NCI-H2196 (cell line): ENCODE measurements at regions not wholly inside any gene's neighbourhood (a gene's known extent, or its start where the extent isn't known, plus 50 kb on each side); places are given as distances from the start of the nearest gene placed in this dataset.
"Not testable (repeated sequence)": the region's sequence is repeated elsewhere in the genome, so short reads cannot be mapped to it uniquely, and the experiment has no call there.

Experiments used
- DNase-seq: peaks from one replicate; lab custom pipeline; 2025; ENCODE audit not compliant: unreplicated experiment; lab: John Stamatoyannopoulos, UW

- no peak for DNase-seq
These were observed 1064.0 kb upstream of the SLIT2 start for GRCh38 chr4:19187691-19188090.

GRCh38 chr4:19187096-19187495 lies 1064.6 kb upstream of the SLIT2 start:
- no peak for DNase-seq

- not testable (repeated sequence) for DNase-seq
These were observed 1070.1 kb upstream of the SLIT2 start for GRCh38 chr4:19181631-19182030.

- no peak for DNase-seq
These were observed 1072.9 kb upstream of the SLIT2 start for GRCh38 chr4:19178835-19179234.

- no peak for DNase-seq
These were observed 1074.1 kb upstream of the SLIT2 start for GRCh38 chr4:19177616-19178015.

- no peak for DNase-seq
These were observed 1079.9 kb upstream of the SLIT2 start for GRCh38 chr4:19171832-19172231.

GRCh38 chr4:19167311-19167710 lies 1084.4 kb upstream of the SLIT2 start:
- DNase-seq = no peak

GRCh38 chr4:19164334-19164733 lies 1087.4 kb upstream of the SLIT2 start:
- no peak for DNase-seq

- no peak for DNase-seq
These were observed 1091.8 kb upstream of the SLIT2 start for GRCh38 chr4:19159874-19160273.

- DNase-seq = no peak
These were observed 1093.4 kb upstream of the SLIT2 start for GRCh38 chr4:19158107-19158809.

- DNase-seq = no peak
These were observed 1094.9 kb upstream of the SLIT2 start for GRCh38 chr4:19156786-19157185.

- no peak for DNase-seq
These were observed 1096.1 kb upstream of the SLIT2 start for GRCh38 chr4:19155568-19155967.

GRCh38 chr4:19154267-19154666 lies 1097.4 kb upstream of the SLIT2 start:
- DNase-seq = not testable (repeated sequence)

- no peak for DNase-seq
These were observed 1099.4 kb upstream of the SLIT2 start for GRCh38 chr4:19152264-19152663.

GRCh38 chr4:19151684-19152083 lies 1100.0 kb upstream of the SLIT2 start:
- DNase-seq = no peak

GRCh38 chr4:19146038-19146437 lies 1105.7 kb upstream of the SLIT2 start:
- DNase-seq = no peak

- no peak for DNase-seq
These were observed 1114.5 kb upstream of the LCORL start for GRCh38 chr4:19135895-19136633.

- no peak for DNase-seq
These were observed 1113.1 kb upstream of the LCORL start for GRCh38 chr4:19134685-19135084.

GRCh38 chr4:19133315-19133714 lies 1111.8 kb upstream of the LCORL start:
- DNase-seq = no peak

- DNase-seq = no peak
These were observed 1109.3 kb upstream of the LCORL start for GRCh38 chr4:19130866-19131265.

GRCh38 chr4:19128176-19128575 lies 1106.6 kb upstream of the LCORL start:
- DNase-seq = no peak

GRCh38 chr4:19126903-19127302 lies 1105.3 kb upstream of the LCORL start:
- DNase-seq = no peak

GRCh38 chr4:19123681-19124080 lies 1102.1 kb upstream of the LCORL start:
- no peak for DNase-seq
